SK-N-SH treated with all-trans-retinoic acid at 6 μM for 48 hours (cell line): ENCODE measurements at regions not wholly inside any gene's neighbourhood (a gene's known extent, or its start where the extent isn't known, plus 50 kb on each side); places are given as distances from the start of the nearest gene placed in this dataset.

ENCODE experiments used
- BACH2 ChIP-seq: fragments of 250-450 bp; sonication (Bioruptor Pico); IDR thresholded peaks from 2 replicates; pipeline ENCODE4 v1.9.0; 2021; ENCODE audit warnings: mild to moderate bottlenecking, borderline replicate concordance
- CSRNP3 ChIP-seq: fragments of 250-450 bp; sonication (Bioruptor Pico); IDR thresholded peaks from 2 replicates; pipeline ENCODE4 v1.5.1; 2021; ENCODE audit warnings: mild to moderate bottlenecking, moderate library complexity
- PATZ1 ChIP-seq: fragments of 250-450 bp; sonication (Bioruptor Pico); IDR thresholded peaks from 2 replicates; pipeline ENCODE4 v1.8.0; 2020; ENCODE audit warnings: mild to moderate bottlenecking, moderate library complexity, borderline replicate concordance
- POU6F1 ChIP-seq: fragments of 250-450 bp; sonication (Bioruptor Pico); IDR thresholded peaks from 2 replicates; pipeline ENCODE4 v1.8.0; 2021; ENCODE audit warnings: low read depth, mild to moderate bottlenecking, moderate library complexity, borderline replicate concordance
- TSHZ2 ChIP-seq: fragments of 250-450 bp; sonication (Bioruptor Pico); IDR thresholded peaks from 2 replicates; pipeline ENCODE4 v1.5.0; 2020; ENCODE audit warnings: mild to moderate bottlenecking, moderate library complexity
- ZFP30 ChIP-seq: fragments of 450-650 bp; formaldehyde crosslinking; IDR thresholded peaks from 2 replicates; pipeline ENCODE4 v1.5.0; 2022; ENCODE audit warnings: mild to moderate bottlenecking, moderate library complexity
- ZNF70 ChIP-seq: fragments of 450-650 bp; formaldehyde crosslinking; IDR thresholded peaks from 2 replicates; pipeline ENCODE4 v1.5.0; 2020; ENCODE audit warnings: mild to moderate bottlenecking, moderate library complexity
- ZNF8 ChIP-seq: fragments of 450-650 bp; formaldehyde crosslinking; IDR thresholded peaks from 2 replicates; pipeline ENCODE4 v1.5.0; 2020; ENCODE audit warnings: mild to moderate bottlenecking, moderate library complexity

GRCh38 chr10:36313142-36313541 lies 671.0 kb upstream of the FZD8 start:
- TF ChIP-seq ZFP30 (no peak), CSRNP3 (CRISPR knock-in tag) (no peak), PATZ1 (CRISPR knock-in tag) (no peak), POU6F1 (no peak), TSHZ2 (no peak), BACH2 (CRISPR knock-in tag) (no peak), ZNF70 (CRISPR knock-in tag) (no peak), ZNF8 (CRISPR knock-in tag) (no peak)
